PFSK-1 (cell line): ENCODE measurements at regions not wholly inside any gene's neighbourhood (a gene's known extent, or its start where the extent isn't known, plus 50 kb on each side); places are given as distances from the start of the nearest gene placed in this dataset.

Source experiments
- POLR2AphosphoS5 ChIP-seq: IDR thresholded peaks from 2 replicates; pipeline ENCODE4 v1.6.1; 2012; ENCODE audit warnings: low read depth, mild to moderate bottlenecking, control low read depth, low read length, moderate library complexity
- SIN3A ChIP-seq: IDR thresholded peaks from 2 replicates; pipeline ENCODE4 v1.6.1; 2012; ENCODE audit warnings: mild to moderate bottlenecking, low read length, moderate library complexity, borderline replicate concordance; ENCODE audit not compliant: insufficient read depth
- TAF1 ChIP-seq: IDR thresholded peaks from 2 replicates; pipeline ENCODE4 v1.6.1; 2012; ENCODE audit warnings: low read length, control low read depth, borderline replicate concordance; ENCODE audit not compliant: insufficient read depth

GRCh38 chr11:98069861-98070260 lies 950.9 kb upstream of the CNTN5 start:
- TF ChIP-seq TAF1 = no peak
- TF ChIP-seq POLR2AphosphoS5 = no peak
- no peak for TF ChIP-seq SIN3A
